Lung (tissue), 11 donors: ENCODE measurements at regions not wholly inside any gene's neighbourhood (a gene's known extent, or its start where the extent isn't known, plus 50 kb on each side); places are given as distances from the start of the nearest gene placed in this dataset.
A peak's percentile ranks its signal among the peaks of the same experiment; 100 is the strongest.

Experiments used
- ATAC-seq: fragments of 200-7000 bp; cut with Tn5 transposase; one replicate; pipeline ENCODE4 v1.9.1; 2020; ENCODE audit warnings: moderate number of reproducible peaks; ENCODE audit not compliant: insufficient read depth, low FRiP score
- DNase-seq, 3 donors: peaks; one replicate each; pipeline ENCODE4 v3.0.0-alpha.2; 2013 to 2017
- H3K27ac ChIP-seq, 2 donors: one replicate each; pipeline ENCODE4 v1.5.1; 2013; ENCODE audit warnings: mild to moderate bottlenecking in 2 of 2, moderate library complexity in 2 of 2, control low read depth in 1 of 2, inconsistent platforms in 1 of 2, low read depth in 1 of 2, low read length in 1 of 2
- H3K27me3 ChIP-seq, 3 donors: one replicate each; pipeline ENCODE4 v1.5.1; 2013; ENCODE audit warnings: low read length in 2 of 3; ENCODE audit not compliant: control insufficient read depth in 3 of 3, insufficient read depth in 3 of 3
- H3K36me3 ChIP-seq, 4 donors: one replicate each; pipeline ENCODE4 v1.5.1; 2013; ENCODE audit warnings: low read length in 4 of 4, mild to moderate bottlenecking in 1 of 4, moderate library complexity in 1 of 4; ENCODE audit not compliant: control insufficient read depth in 4 of 4, insufficient read depth in 4 of 4
- H3K4me1 ChIP-seq, 5 donors: one replicate each; pipeline ENCODE4 v1.5.1; 2013; ENCODE audit warnings: low read length in 5 of 5, mild to moderate bottlenecking in 2 of 5, moderate library complexity in 1 of 5; ENCODE audit not compliant: control insufficient read depth in 5 of 5, insufficient read depth in 5 of 5
- H3K4me3 ChIP-seq: one replicate; pipeline ENCODE4 v1.5.1; 2013; ENCODE audit warnings: mild to moderate bottlenecking, control low read depth, moderate library complexity
- H3K9ac ChIP-seq, 2 donors: one replicate each; pipeline ENCODE4 v1.5.1; 2013; ENCODE audit warnings: low read length in 2 of 2, control low read depth in 1 of 2; ENCODE audit not compliant: insufficient read depth in 1 of 2
- H3K9me3 ChIP-seq, 4 donors: one replicate each; pipeline ENCODE4 v1.5.1; 2013; ENCODE audit warnings: low read length in 3 of 4, mild to moderate bottlenecking in 1 of 4, moderate library complexity in 1 of 4; ENCODE audit not compliant: control insufficient read depth in 4 of 4, insufficient read depth in 3 of 4
- CTCF ChIP-seq: IDR thresholded peaks from 2 replicates; pipeline ENCODE4 v1.5.1; 2012; ENCODE audit warnings: mild to moderate bottlenecking; ENCODE audit errors: control extremely low read depth, extremely low read depth
- WGBS, 2 donors: extraction: QIAGEN DNeasy Blood & Tissue Kit; methylation state at CpG; one replicate each; pipeline ENCODE4 v1.1.7; 2013; 5-methylcytosine and 5-hydroxymethylcytosine counted together
- donor health status: control.
- donor health status: control.
- donor health status: Bipolar disorder and iron deficiency.
- donor health status: healthy.
- donor health status: DM: yes; HTN: yes; CAD: no.

- no peaks in the 10 kb centered on the region for H3K27me3 ChIP-seq
- TF ChIP-seq CTCF, result no peak
- ATAC-seq, result no peak
- peaks cover 0 to 7% (median 0%) of the 10 kb centered on the region in 5 donors for H3K4me1 ChIP-seq
- H3K9ac ChIP-seq, result no peak overlapping the region
- H3K4me3 ChIP-seq, result no peak overlapping the region
- peaks cover 0 to 2% (median 0%) of the 10 kb centered on the region in 4 donors for H3K9me3 ChIP-seq
- no peaks in the 10 kb centered on the region for H3K36me3 ChIP-seq
- WGBS, 2 donors, result 79 to 84% methylated on average over 4 of the region's 4 CpGs
- H3K27ac ChIP-seq, result no peak overlapping the region
- no peak for DNase-seq
Measured at GRCh38 chr4:173703021-173703420, 173.0 kb upstream of the HAND2 start.

GRCh38 chr4:173700650-173701049, 170.6 kb upstream of the HAND2 start:
- WGBS, 2 donors, result 76 to 90% methylated on average over 4 of the region's 4 CpGs
- no peak for TF ChIP-seq CTCF
- Histone ChIP-seq H3K4me1 (peaks cover 0 to 14% (median 0%) of the 10 kb centered on the region in 5 donors), H3K27me3 (no peaks in the 10 kb centered on the region), H3K36me3 (no peaks in the 10 kb centered on the region), H3K4me3 (no peak overlapping the region), H3K27ac (no peak overlapping the region), H3K9ac (no peak overlapping the region), H3K9me3 (peaks cover 0 to 2% (median 0%) of the 10 kb centered on the region in 4 donors)
- no peak for ATAC-seq
- no peak for DNase-seq

- no peaks in the 10 kb centered on the region for H3K9me3 ChIP-seq
- DNase-seq, result peak in 2 of 3 donors; percentile 13 to 28
- H3K36me3 ChIP-seq, result no peaks in the 10 kb centered on the region
- no peak overlapping the region for H3K9ac ChIP-seq
- no peak for ATAC-seq
- H3K27ac ChIP-seq, result no peak overlapping the region
- TF ChIP-seq CTCF, result no peak
- no peak overlapping the region for H3K4me3 ChIP-seq
- 56 to 79% methylated on average over 2 of the region's 2 CpGs for WGBS, 2 donors
- no peaks in the 10 kb centered on the region for H3K27me3 ChIP-seq
- H3K4me1 ChIP-seq, result peaks cover 0 to 14% (median 0%) of the 10 kb centered on the region in 5 donors
Measured at GRCh38 chr4:173699841-173700475, 169.9 kb upstream of the HAND2 start.
